Calu3 (cell line): ENCODE measurements at regions not wholly inside any gene's neighbourhood (a gene's known extent, or its start where the extent isn't known, plus 50 kb on each side); places are given as distances from the start of the nearest gene placed in this dataset.
"Not testable (repeated sequence)": the region's sequence is repeated elsewhere in the genome, so short reads cannot be mapped to it uniquely, and the experiment has no call there.

Source experiments
- BruUV-seq: library from RNA; stranded (reverse); fragments of 400-500 nt; replicated peaks from 2 replicates; lab custom pipeline; 2021; lab: Mats Ljungman, UMichigan
- CTCF ChIA-PET: fragments of 300-600 bp; sonication (Branson Sonifier 250); formaldehyde crosslinking; loops from one replicate; lab custom pipeline; 2022; ENCODE audit warnings: antibody characterized with exemption; lab: Charles Lee
- DNase-seq: peaks from one replicate; pipeline ENCODE4 v3.0.0; 2022
- H3K27ac Mint-ChIP-seq: one replicate; pipeline ENCODE4 v1.8.0; 2022; ENCODE audit warnings: mixed read lengths; ENCODE audit not compliant: unreplicated experiment
- H3K27me3 Mint-ChIP-seq: one replicate; pipeline ENCODE4 v1.8.0; 2022; ENCODE audit warnings: mixed read lengths; ENCODE audit not compliant: unreplicated experiment
- H3K36me3 Mint-ChIP-seq: one replicate; pipeline ENCODE4 v1.8.0; 2022; ENCODE audit warnings: mild to moderate bottlenecking, moderate library complexity, mixed read lengths; ENCODE audit not compliant: insufficient read depth, unreplicated experiment
- H3K4me1 Mint-ChIP-seq: one replicate; pipeline ENCODE4 v1.8.0; 2022; ENCODE audit warnings: mild to moderate bottlenecking, low read depth, mixed read lengths; ENCODE audit not compliant: unreplicated experiment
- H3K4me3 Mint-ChIP-seq: one replicate; pipeline ENCODE4 v1.8.0; 2022; ENCODE audit warnings: mild to moderate bottlenecking, low read depth, moderate library complexity, mixed read lengths; ENCODE audit not compliant: unreplicated experiment
- H3K9me3 Mint-ChIP-seq: one replicate; pipeline ENCODE4 v1.8.0; 2022; ENCODE audit warnings: low read depth, mixed read lengths; ENCODE audit not compliant: unreplicated experiment
- CTCF ChIP-seq: fragments of 200-600 bp; IDR thresholded peaks from one replicate; pipeline ENCODE4 v1.8.0; 2022; ENCODE audit warnings: antibody characterized with exemption; ENCODE audit not compliant: unreplicated experiment
- intact Hi-C: fragments of 100-400 bp; cut with micrococcal nuclease; formaldehyde crosslinking; loops from one replicate; pipeline ENCODE4 v1.10.0; 2022; ENCODE audit not compliant: unreplicated experiment

GRCh38 chr2:89811295-89811694 is 1119.8 kb downstream of the RPIA start:
- CTCF ChIA-PET: no interaction called here
- Mint-ChIP-seq H3K27me3 (no peaks in the 10 kb centered on the region), H3K36me3 (no peaks in the 10 kb centered on the region), H3K27ac (no peak overlapping the region), H3K4me1 (no peaks in the 10 kb centered on the region), H3K9me3 (peaks cover 38% of the 10 kb centered on the region), H3K4me3 (no peak overlapping the region)
- intact Hi-C loops: no loop called here
- no peak for DNase-seq
- no peak for TF ChIP-seq CTCF
- BruUV-seq: no TSS peak

- DNase-seq, H3K27ac Mint-ChIP-seq, intact Hi-C loops, H3K4me1 Mint-ChIP-seq, H3K27me3 Mint-ChIP-seq, BruUV-seq, CTCF ChIA-PET, H3K36me3 Mint-ChIP-seq, H3K4me3 Mint-ChIP-seq: not testable (repeated sequence)
- H3K9me3 Mint-ChIP-seq: peaks cover 38% of the 10 kb centered on the region
These were observed 1120.4 kb downstream of the RPIA start for GRCh38 chr2:89811910-89812309.

- H3K4me3 Mint-ChIP-seq, H3K4me1 Mint-ChIP-seq, CTCF ChIA-PET, BruUV-seq, H3K27me3 Mint-ChIP-seq, DNase-seq, intact Hi-C loops, H3K27ac Mint-ChIP-seq, H3K36me3 Mint-ChIP-seq: not testable (repeated sequence)
- peaks cover 55% of the 10 kb centered on the region for H3K9me3 Mint-ChIP-seq
These were observed 1122.9 kb downstream of the RPIA start for GRCh38 chr2:89814359-89814758.

- no peak for TF ChIP-seq CTCF
- no peak for DNase-seq
- Mint-ChIP-seq H3K9me3 (peaks cover 58% of the 10 kb centered on the region), H3K4me1 (no peaks in the 10 kb centered on the region), H3K27me3 (no peaks in the 10 kb centered on the region), H3K36me3 (no peaks in the 10 kb centered on the region), H3K27ac (no peak overlapping the region), H3K4me3 (no peak overlapping the region)
- BruUV-seq: no TSS peak
- CTCF ChIA-PET: no interaction called here
- intact Hi-C loops: no loop called here
These were observed 1127.4 kb downstream of the RPIA start for GRCh38 chr2:89818873-89819272.

GRCh38 chr2:89819809-89820208 is 1128.3 kb downstream of the RPIA start:
- H3K36me3 Mint-ChIP-seq: no peaks in the 10 kb centered on the region
- peaks cover 48% of the 10 kb centered on the region for H3K9me3 Mint-ChIP-seq
- no peak overlapping the region for H3K27ac Mint-ChIP-seq
- intact Hi-C loops: no loop called here
- CTCF ChIA-PET: no interaction called here
- no peaks in the 10 kb centered on the region for H3K27me3 Mint-ChIP-seq
- TF ChIP-seq CTCF: no peak
- no TSS peak for BruUV-seq
- H3K4me3 Mint-ChIP-seq: no peak overlapping the region
- no peaks in the 10 kb centered on the region for H3K4me1 Mint-ChIP-seq
- DNase-seq: no peak
